ENCODE measurements at regions not wholly inside any gene's neighbourhood (a gene's known extent, or its start where the extent isn't known, plus 50 kb on each side); places are given as distances from the start of the nearest gene placed in this dataset.

- no peak for DNase-seq (ENCODE audit: low read depth, low spot score)
- no peak overlapping the region for H3K27ac ChIP-seq
Observed at GRCh38 chr3:780505-780904, 312.3 kb upstream of the CNTN6 start.

DNA sequence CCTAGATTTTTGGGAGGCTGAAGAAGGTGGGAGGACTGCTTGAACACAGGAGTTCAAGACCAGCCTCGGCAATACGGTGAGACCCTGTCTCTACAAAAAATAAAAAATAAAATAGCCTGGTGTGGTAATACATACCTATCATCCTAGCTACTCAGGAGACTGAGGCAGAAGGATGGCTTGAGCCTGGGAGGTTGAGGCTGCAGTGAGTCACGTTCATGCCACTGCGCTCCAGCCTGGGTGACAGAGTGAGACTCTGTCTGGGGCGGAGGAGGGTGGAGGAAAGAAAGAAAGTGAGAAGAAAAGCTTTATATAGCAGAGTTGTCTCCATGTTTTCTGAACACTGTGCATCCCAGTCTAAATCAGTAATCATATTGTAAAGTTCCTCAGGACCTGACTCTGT, 301.4 kb upstream of the CNTN6 start:
- no peak overlapping the region for H3K27ac ChIP-seq
- no peak for DNase-seq (ENCODE audit: low read depth, low spot score)

GRCh38 chr3:792630-793029, 300.2 kb upstream of the CNTN6 start:
- DNase-seq (ENCODE audit: low read depth, low spot score) = no peak
- no peak overlapping the region for H3K27ac ChIP-seq

GRCh38 chr3:804211-804610, 288.6 kb upstream of the CNTN6 start:
- no peak for DNase-seq (ENCODE audit: low read depth, low spot score)
- H3K27ac ChIP-seq = no peak overlapping the region

DNA sequence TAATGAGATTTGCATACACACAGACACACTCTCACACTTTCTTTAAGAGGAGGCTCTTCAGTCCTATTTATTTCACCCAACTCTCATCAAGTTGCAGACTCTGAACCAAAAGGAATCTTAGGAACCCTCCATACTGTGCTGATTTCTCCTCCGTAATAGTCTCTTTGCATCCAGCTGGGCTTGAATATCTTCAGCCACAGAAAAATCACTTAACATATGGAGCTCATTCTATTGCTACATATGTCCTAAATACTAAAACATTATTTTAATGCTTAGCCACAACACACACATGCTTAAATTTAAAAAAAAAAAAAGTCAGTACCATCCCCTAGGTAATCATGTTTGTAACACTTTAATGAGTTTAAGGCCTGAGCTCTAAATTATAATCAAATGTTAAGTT, 287.5 kb upstream of the CNTN6 start:
- H3K27ac ChIP-seq = no peak overlapping the region
- no peak for DNase-seq (ENCODE audit: low read depth, low spot score)

DNA sequence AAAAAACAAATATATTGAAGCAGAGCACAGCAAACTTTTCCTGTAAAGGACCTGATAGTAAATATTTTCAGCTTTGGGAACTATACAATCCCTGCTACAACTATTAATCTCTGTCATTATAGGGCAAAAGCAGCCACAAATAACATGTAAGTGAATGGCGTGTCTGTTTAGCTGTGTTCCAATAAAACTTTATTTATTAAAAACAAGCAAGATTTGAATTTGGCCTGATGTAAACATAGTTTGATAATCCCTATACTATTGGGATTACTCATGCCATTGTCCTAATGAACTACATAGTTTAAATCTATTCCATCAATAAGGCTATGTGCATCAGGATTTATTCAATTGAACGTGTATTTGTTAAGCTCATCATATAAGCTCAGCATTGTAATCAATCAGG, 286.8 kb upstream of the CNTN6 start:
- no peak for DNase-seq (ENCODE audit: low read depth, low spot score)
- H3K27ac ChIP-seq = no peak overlapping the region

GRCh38 chr3:816605-817004, 276.2 kb upstream of the CNTN6 start:
- DNase-seq (ENCODE audit: low read depth, low spot score) = no peak
- no peak overlapping the region for H3K27ac ChIP-seq

DNA sequence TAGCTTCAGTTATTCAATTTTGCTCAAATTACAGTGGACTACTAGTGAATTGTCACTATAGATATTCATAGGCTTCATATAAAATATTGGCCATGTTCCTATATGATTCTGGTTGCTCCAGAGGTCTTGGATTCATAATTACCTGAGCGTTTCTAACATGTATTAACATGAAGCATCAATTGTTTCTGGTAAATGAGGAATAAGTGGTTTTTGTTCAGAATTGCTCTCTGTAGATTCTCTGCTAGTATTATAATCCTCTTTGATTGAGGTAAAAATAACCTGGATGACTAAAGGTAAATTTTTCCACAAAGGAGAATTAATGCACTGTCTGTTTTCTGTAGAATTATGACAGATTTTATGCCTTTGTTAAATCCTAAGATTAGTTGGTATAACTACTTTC, 258.1 kb upstream of the CNTN6 start:
- no peak for DNase-seq (ENCODE audit: low read depth, low spot score)
- no peak overlapping the region for H3K27ac ChIP-seq

DNA sequence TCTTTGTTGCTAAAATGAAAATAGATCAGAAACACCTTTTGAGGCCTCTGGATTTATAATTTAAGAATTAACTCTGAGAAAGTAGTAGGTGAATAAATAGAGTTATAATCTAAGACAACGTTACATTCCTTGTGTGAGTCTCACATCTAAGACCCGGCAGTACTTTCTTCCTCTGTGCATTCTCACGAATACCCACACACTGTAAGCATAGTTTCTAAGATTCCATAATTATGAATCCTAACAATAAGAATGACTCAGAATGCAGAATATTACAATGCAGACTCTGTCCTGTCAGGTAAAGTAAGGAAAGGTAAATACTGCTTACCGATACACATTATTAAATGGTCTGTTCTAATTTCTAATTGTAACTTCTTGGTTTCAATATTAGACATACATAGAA, 257.7 kb upstream of the CNTN6 start:
- no peak for DNase-seq (ENCODE audit: low read depth, low spot score)
- H3K27ac ChIP-seq = no peak overlapping the region

GRCh38 chr3:839981-840380, 252.8 kb upstream of the CNTN6 start:
- H3K27ac ChIP-seq = no peak overlapping the region
- DNase-seq (ENCODE audit: low read depth, low spot score) = no peak

DNA sequence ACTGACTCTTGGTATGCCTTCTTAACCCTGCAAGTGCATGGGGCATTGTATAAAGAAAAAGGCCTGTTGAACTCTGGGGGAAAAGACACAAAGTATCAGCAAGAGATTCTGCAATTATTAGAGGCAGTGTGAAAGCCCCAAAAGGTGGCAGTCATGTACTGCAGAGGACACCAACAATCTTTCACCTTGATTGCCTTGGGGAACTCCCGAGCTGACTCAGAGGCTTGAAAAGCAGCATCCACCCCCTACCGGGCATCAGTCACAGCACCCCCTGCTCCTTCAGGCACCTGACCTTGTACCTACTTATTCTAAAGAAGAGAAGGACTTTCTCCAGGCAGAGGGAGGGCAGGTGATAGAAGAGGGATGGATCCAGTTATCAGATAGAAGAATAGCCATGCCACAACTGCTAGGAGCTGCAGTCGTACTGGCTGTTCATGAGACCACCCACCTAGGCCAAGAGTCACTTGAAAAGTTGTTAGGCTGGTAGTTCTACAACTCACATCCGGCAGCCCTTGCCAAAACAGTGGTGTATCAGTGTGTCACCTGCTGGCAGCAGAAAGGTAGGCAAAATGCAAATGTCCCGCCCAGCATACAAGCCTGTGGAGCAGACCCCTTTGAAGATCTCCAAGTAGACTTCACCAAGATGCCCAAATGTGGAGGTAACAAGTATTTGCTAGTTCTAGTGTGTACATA, 241.6 kb upstream of the CNTN6 start:
- DNase-seq (ENCODE audit: low read depth, low spot score) = no peak
- H3K27ac ChIP-seq = no peak overlapping the region

- no peak for DNase-seq (ENCODE audit: low read depth, low spot score)
Observed at GRCh38 chr3:852033-852432, 240.8 kb upstream of the CNTN6 start.

DNA sequence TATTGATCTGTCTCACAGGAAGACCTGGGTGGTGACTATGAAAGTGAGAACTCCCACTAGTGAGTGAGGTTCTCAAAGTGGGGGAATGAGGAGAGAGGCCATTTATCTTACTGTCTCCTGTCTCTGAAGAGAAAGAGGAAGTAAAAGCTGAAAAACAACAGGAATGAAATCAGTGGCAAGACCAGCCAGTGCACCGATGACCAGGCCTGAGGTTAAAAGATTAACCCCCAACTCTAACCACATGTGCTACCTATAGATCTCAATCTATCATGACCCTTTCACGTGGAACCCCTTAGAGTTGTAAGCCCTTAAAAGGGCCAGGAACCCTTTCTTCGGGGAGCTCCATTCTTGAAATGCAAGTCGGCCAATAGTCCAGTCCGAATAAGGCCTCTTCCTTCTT, 239.3 kb upstream of the CNTN6 start:
- H3K27ac ChIP-seq = no peak overlapping the region
- no peak for DNase-seq (ENCODE audit: low read depth, low spot score)

More at GRCh38 chr3:852033-852432, 240.8 kb upstream of the CNTN6 start:
- no peak overlapping the region for H3K27ac ChIP-seq

GRCh38 chr3:859135-859534, 233.7 kb upstream of the CNTN6 start:
- no peak for DNase-seq (ENCODE audit: low read depth, low spot score)
- no peak overlapping the region for H3K27ac ChIP-seq

DNA sequence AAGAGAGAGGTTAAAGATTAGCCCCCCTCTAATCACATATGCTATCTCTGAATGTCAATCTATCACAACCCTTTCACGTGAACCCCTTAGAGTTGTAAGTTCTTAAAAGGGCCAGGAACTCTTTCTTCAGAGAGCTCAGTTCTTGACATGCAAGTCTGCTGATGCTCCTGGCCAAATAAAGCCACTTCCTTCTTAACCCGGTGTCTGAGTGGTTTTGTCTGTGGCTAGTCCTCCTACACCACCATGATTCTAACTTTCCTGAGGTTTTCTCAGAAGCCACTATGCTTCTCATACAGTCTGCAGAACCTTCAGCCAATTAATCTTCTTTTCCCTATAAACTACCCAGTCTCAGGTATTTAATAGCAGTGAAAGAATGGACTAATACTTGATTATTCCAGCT, 231.1 kb upstream of the CNTN6 start:
- H3K27ac ChIP-seq = no peak overlapping the region
- no peak for DNase-seq (ENCODE audit: low read depth, low spot score)

DNA sequence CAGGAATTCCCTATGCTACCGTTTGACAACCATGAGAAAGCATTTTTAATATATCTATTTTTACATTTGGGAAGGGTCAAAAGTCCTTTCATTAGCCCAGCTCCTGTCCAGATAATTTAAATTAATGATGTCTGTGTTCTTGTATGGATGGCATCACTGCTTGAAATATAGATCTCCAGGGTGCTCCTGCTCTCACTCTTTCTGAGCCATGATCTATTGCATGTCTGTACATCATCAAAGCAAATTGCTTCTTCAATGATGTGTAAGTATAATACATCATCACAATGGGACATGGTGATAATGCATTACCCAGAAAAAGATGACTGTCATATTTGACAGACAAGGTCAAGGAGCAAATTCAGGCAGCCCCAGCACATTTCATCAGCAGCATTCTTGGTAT, 223.6 kb upstream of the CNTN6 start:
- no peak overlapping the region for H3K27ac ChIP-seq
- DNase-seq (ENCODE audit: low read depth, low spot score) = no peak

- H3K27ac ChIP-seq = no peak overlapping the region
- DNase-seq (ENCODE audit: low read depth, low spot score) = no peak
Observed at GRCh38 chr3:869734-870133, 223.1 kb upstream of the CNTN6 start.

DNA sequence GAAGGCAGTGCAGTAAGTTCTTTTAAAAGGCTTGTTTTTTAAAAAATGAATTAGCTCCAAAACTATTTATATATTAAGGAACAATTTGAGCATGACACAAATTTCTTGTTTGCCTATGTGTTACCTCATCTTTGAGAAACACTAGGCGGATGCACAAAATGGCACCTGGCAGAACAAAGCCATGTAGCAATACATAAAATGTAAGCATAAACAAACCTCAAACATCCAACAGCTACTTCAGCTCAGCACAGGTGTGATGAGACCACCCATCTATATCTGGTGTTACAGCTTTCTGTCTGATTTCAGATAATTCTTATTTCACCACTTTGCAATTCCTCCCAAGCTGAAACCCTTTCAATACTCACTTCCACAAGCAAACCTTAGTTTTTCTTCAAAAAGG, 221.2 kb upstream of the CNTN6 start:
- no peak overlapping the region for H3K27ac ChIP-seq
- DNase-seq (ENCODE audit: low read depth, low spot score) = no peak

- DNase-seq (ENCODE audit: low read depth, low spot score) = no peak
Observed at GRCh38 chr3:877001-877400, 215.8 kb upstream of the CNTN6 start.

DNA sequence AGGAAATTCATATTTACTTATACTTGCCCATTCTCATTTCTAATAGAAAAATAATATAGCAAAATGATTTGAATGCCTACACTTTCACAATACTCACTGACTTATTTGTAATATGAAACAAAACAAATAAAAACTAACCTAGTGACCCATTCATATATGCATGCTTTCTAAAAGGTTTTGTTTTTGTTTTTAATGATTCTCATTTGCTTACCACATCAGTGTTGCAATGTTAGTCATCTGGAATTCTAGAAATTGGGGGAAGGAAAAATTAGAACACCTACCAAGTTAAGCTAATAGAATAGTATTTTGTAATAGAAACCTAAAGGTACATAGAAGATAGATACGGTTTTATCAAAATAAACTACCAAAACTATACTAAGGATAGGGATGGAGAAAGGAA, 214.1 kb upstream of the CNTN6 start:
- H3K27ac ChIP-seq = no peak overlapping the region
- DNase-seq (ENCODE audit: low read depth, low spot score) = no peak

More at GRCh38 chr3:877001-877400, 215.8 kb upstream of the CNTN6 start:
- H3K27ac ChIP-seq = no peak overlapping the region

DNA sequence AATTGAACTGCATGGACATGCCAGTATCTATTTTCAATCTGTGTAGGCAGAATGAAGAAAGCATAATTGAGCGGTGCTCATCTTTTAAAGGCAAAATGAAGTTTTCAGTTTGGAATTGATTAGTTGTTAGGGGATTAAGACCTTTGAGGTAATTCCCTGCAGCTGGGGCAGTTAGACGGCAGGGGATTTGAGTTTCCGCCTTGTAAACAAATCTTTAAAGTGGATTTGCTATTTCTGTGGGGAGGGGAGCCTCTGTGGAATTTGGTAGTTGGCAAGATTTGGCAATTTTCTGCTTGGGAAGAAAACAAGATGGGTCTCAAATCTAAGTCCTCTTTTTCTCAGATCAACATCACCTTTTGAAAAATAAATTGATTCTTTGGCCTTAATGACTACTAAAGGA, 212.5 kb upstream of the CNTN6 start:
- no peak overlapping the region for H3K27ac ChIP-seq
- no peak for DNase-seq (ENCODE audit: low read depth, low spot score)

- no peak for DNase-seq (ENCODE audit: low read depth, low spot score)
- H3K27ac ChIP-seq = peak overlapping the region; percentile 43
Observed at GRCh38 chr3:882533-882932, 210.3 kb upstream of the CNTN6 start.
